ENCODE measurements at regions not wholly inside any gene's neighbourhood (a gene's known extent, or its start where the extent isn't known, plus 50 kb on each side); places are given as distances from the start of the nearest gene placed in this dataset.
"Not testable (repeated sequence)": the region's sequence is repeated elsewhere in the genome, so short reads cannot be mapped to it uniquely, and the experiment has no call there.

DNA sequence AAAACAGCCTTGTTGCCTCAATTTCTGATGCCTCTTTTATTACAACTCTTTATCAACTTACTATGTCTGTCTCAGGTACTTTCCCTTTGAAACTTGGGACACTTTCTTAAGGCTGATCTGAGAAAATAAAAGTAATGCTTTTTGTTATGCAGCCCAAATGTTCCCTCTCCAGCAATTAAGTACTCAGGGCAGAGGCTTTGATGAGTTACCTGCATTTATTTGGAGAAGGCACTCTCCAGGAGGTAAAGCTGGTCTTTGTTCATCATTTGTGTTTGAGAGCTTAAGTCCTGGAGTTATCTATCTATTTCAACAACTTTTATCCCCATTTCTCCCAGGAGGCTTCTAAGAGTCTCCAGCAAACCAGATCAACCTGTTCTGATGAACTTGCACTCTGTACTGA, 259.2 kb downstream of the ASXL3 start:
- DNase-seq (ENCODE audit: missing footprints) (no peak), ATAC-seq (no peak)
- intact Hi-C loops (cut with DNase I), result loop anchor here (10.0 kb wide), 1 partner anchor 488 kb away; no protein-coding TSS in a partner anchor

DNA sequence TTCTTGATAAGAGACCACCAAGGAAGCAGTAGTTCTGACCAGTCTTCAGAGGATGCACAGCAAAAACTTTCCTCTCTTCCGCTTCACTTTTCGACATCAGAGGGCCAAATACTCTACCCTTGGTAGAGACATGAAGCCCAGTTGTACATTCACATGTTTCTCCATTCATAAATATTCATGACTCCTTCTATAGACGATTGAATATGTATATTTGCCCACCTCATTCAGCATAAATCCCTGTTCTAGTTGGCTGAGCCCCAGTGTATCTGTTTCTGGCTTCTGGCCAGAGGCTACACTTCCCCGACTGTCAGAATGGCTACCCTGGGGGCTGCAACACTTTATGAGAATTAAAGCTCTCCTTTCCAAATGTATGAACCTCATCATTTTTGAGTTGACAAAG, 258.5 kb downstream of the ASXL3 start:
- DNase-seq (ENCODE audit: missing footprints), result no peak
- intact Hi-C loops (cut with DNase I), result loop anchor here (10.0 kb wide), 1 partner anchor 488 kb away; no protein-coding TSS in a partner anchor
- no peak for ATAC-seq

DNA sequence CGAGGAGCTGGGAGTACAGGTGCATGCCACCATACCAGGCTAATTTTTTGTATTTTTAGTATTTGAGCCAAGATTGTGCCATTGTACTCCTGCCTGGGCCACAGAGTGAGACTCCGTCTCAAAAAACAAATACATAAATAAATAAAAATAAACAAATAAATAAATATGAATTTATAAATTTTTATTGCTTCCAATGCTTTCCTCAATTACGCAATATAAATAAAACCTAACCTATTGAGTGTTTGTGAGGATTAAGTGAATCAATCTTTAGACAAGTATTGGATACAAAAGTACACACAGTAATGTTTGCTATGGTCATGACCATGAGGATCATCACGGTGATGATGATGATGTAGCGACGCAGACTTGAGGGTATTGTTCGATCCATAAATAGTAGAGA, 257.4 kb downstream of the ASXL3 start:
- ATAC-seq (no peak), DNase-seq (ENCODE audit: missing footprints) (no peak)
- intact Hi-C loops (cut with DNase I), result loop anchor here (10.0 kb wide), 1 partner anchor 489 kb away; no protein-coding TSS in a partner anchor

DNA sequence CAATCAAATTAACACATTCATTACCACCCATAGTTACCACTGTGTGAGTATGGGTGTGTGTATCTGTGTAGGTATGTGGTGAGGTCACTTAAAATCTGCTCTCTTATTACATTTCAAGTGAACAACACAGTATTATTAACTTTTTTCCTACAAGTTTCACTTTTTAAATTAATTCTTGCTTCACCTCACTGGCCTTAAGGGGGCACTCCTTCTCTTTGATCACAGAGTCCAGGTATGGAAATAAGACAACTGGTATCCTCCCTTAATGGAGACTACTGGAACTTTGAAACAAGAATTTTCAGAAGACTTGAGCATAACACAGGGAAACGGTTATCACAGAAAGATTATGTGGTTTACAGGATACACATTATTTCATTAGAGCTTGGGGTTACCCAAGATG, 255.8 kb downstream of the ASXL3 start:
- intact Hi-C loops (cut with DNase I), result loop anchor here (10.0 kb wide), 1 partner anchor 491 kb away; no protein-coding TSS in a partner anchor
- ATAC-seq (no peak), DNase-seq (ENCODE audit: missing footprints) (no peak)

DNA sequence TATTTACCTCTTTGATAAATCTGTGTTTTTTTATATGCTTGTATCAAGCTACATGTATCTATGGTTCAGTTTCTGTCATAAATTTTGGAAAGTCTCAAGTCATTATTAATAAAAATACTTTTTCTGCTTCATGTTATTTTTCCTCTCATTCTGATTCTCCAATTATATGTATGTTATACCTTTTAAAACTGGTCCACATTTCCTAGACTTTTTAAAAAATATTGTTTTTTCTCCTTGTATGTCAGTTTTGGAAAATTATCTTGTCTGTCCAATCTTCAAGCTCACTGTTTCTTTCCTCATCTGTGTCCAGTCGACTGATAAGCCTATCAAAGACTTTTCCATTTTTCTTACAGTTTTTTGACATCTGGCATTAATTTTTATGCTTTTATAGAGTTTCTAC, 253.4 kb downstream of the ASXL3 start:
- intact Hi-C loops (cut with DNase I), result loop anchor here (10.0 kb wide), 1 partner anchor 493 kb away; no protein-coding TSS in a partner anchor
- ATAC-seq, result no peak

DNA sequence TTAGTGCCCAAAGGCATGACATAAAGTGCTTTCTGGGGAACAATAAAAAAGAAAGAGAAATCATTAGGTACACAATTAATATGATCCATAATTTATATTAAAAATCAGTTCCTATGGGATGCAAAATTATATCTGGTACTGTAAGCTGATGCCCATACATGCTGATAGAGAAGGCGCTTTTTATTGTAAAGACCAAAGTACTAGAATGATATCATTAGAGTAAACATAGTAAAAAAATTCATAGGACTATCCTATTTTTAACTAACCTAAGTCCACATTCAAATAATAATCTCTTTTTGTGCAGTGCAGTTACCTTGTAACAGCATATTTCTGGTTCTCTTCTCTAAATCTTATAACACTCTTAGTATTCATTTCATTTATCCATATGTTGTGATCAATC, 252.2 kb downstream of the ASXL3 start:
- DNase-seq (ENCODE audit: missing footprints) (no peak), ATAC-seq (no peak)
- intact Hi-C loops (cut with DNase I), result loop anchor here (10.0 kb wide), 1 partner anchor 495 kb away; no protein-coding TSS in a partner anchor

More for the DNA sequence above, 253.4 kb downstream of the ASXL3 start:
- DNase-seq (ENCODE audit: missing footprints), result no peak

DNA sequence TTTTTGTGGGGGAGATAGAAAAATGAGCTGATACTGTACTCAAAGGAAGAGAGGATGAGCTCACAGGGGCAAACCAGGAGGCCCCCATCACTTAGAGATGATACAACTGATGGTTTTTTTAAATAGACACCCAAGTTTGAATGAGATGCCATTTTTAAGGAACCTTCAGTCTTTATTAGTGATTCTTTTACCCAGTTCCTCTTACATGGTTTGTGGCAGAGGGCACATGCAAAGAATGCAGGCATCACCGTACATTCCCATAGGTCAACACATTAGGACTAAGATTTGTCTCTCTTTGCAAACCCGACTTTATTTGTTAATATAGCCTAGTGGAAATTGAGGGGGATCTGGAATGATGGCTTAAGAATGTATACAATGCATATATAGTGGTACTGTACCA, 250.9 kb downstream of the ASXL3 start:
- DNase-seq (ENCODE audit: missing footprints) (no peak), ATAC-seq (no peak)
- intact Hi-C loops (cut with DNase I), result no loop called here

DNA sequence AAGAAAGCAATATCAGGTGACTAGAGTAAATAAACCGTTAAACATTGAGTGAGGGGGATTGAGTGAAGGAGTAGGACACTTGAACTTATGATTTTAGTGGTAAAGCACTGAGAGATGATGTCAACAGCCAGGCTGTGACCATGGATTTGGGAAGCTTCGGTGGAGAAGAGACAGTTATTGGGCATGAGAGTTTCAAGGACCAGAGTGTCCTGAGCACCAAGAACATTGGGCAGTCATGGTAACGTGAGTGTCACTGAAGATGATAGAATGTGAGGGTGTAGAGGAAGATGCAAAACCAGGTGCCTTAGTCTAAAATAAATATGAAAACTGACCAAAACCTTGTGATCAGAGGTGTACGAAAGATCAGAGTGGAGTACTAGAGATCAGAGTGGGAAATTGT, 248.1 kb downstream of the ASXL3 start:
- ATAC-seq (no peak), DNase-seq (ENCODE audit: missing footprints) (no peak)
- intact Hi-C loops (cut with DNase I), result no loop called here

DNA sequence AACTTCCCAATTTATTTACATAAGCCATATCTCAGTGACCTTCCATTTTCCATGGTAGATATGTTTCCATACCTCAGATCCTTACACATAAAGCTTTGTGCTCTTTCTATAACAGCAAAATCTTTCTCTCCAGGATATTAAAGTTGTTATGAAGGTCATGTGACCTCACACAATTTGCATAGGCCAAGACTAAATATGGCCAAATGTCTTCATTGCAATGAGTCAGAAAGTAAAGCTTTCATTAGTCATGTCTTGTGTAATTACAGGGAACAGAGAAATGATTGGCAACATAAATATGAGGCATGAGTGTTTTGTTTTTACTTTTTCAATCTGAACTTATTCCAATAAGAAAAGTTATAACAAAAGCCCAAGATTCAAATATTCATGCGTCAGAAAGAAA, 243.5 kb downstream of the ASXL3 start:
- ATAC-seq (no peak), DNase-seq (ENCODE audit: missing footprints) (no peak)
- intact Hi-C loops (cut with DNase I), result no loop called here

DNA sequence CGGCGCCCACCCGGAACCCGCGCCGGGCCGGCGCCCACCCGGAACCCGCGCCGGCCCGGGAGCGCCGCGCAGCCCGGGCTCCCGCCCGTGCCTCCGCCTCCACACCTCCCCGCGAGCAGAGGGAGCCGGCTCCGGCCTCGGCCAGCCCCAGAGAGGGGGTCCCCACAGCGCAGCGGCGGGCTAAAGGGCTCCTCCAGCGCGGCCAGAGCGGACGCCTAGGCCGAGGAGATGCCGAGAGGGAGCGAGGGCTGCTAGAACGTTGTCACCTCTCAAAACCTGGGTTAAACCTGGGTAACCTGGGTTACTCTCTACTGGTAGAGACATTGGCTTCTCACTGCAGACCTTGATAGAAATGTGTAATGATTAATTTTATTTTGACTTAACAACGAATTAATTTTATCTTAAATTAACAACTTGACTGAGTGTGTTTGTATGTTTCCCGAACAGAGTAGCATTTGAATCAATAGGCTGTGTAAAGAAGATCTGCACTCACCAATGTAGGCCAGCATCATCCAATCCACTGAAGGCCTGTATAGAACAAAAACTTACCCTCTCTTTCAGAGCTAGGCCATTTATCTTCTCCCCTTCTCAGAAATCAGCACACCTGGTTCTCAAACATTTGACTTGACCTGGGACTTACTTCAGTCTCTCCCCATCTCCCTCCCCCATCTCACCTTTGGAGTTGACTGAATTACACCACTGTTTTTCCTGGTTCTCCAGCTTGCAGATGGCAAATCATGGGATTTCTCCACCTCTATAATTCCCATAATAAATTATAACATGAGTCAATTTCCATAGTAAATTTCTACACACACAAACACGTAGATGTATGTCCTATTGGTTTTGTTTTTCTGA, 242.7 kb downstream of the ASXL3 start:
- intact Hi-C loops (cut with DNase I), result no loop called here
- no peak for DNase-seq (ENCODE audit: missing footprints)

DNA sequence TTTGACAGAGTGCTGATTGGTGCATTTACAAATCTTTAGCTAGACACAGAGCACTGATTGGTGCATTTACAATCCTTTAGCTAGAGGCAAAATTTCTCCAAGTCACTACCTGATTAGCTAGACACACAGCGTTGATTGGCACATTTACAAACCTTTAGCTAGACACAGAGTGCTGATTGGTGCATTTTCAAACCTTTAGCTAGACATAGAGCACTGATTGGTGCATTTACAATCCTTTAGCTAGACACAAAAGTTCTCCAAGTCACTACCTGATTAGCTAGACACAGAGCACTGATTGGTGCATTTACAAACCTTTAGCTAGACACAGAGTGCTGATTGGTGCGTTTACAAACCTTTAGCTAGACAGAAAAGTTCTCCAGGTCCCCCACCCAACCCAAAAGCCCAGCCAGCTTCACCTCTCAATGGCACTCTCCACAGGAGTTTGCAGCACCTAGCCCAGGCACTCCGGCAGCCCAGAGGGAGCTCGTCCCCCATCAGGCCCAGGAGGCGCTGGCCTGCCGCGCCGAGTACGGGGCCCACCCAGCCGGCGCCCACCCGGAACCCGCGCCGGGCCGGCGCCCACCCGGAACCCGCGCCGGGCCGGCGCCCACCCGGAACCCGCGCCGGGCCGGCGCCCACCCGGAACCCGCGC, 241.8 kb downstream of the ASXL3 start:
- intact Hi-C loops (cut with DNase I); ATAC-seq; DNase-seq (ENCODE audit: missing footprints): not testable (repeated sequence)

More for the DNA sequence above, 242.7 kb downstream of the ASXL3 start:
- no peak for ATAC-seq

DNA sequence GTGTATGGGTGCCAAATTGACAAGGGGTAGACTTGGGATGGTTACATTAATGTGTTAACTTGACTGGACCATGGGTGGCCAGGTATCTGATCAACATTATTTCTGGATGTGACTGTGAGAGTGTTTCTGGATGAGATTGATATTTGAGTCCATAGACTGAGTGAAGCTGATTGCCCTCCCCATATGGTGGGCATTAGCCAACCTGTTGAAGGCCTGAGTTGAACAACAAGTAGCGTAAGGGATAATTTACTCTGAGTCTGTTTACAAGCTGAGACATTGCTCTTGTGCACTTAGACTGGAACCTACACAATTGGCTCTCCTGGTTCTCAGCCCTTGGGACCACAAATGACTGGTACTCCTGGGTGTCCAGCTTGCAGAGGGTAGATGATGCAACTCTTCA, 240.1 kb downstream of the ASXL3 start:
- no peak for ATAC-seq
- no peak for DNase-seq (ENCODE audit: missing footprints)
- intact Hi-C loops (cut with DNase I), result no loop called here

DNA sequence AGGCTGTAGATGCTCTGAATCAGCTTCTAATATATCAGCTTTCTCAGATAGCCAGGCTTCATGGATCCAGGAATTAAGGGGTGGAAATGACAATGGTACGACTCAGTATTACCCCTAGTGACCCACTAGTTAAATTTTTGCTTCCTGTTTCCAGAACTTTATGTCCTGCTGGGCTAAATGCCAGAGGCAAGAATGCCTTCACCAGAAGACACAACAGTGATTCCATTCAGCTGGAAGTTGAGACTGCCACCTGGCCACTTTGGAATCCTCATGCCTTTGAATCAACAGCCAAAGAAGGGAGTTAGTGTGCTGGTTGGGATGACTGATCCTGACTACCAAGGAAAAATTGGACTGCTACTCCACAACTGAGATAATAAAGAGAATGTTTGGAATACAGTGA, 239.1 kb downstream of the ASXL3 start:
- no peak for ATAC-seq
- intact Hi-C loops (cut with DNase I), result no loop called here
- DNase-seq (ENCODE audit: missing footprints), result no peak

DNA sequence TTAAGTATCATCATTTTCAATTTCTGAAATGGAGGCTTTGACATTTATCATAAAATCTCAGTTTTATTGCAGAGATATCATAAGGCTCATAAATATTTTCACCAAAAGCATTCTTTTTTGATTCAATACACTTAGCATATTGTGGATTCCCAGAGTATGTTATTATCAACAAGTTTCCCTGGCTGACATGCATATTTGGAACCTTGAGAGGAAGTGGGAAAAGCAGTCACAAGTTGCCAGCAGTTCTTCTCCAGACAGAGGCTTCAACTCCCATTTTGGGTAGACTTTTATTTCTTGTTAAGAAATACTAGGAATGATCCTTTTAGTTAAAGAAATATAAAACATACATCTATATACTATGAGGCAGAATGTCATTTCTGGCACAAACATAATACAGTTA, 236.5 kb downstream of the ASXL3 start:
- ATAC-seq (no peak), DNase-seq (ENCODE audit: missing footprints) (no peak)
- intact Hi-C loops (cut with DNase I), result no loop called here

DNA sequence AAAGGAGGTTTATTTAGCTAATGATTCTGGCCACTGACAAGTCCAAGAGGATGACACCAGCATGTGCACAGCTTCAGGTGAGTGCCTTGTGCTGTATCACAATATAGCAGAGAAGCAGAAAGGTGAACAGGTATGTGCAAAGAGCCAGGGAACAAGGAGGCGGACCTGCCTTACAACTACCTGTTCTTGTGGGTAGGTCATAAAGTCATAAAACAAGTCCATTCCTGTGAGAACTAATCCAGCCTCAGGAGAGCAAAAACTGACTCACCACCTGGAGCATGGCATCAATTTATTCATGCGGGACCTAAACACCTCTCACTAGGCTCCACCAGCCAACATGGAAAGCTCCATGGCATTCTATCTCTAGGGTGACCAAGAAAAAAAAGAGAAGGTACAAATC, 234.2 kb downstream of the ASXL3 start:
- ATAC-seq (no peak), DNase-seq (ENCODE audit: missing footprints) (no peak)
- intact Hi-C loops (cut with DNase I), result no loop called here

DNA sequence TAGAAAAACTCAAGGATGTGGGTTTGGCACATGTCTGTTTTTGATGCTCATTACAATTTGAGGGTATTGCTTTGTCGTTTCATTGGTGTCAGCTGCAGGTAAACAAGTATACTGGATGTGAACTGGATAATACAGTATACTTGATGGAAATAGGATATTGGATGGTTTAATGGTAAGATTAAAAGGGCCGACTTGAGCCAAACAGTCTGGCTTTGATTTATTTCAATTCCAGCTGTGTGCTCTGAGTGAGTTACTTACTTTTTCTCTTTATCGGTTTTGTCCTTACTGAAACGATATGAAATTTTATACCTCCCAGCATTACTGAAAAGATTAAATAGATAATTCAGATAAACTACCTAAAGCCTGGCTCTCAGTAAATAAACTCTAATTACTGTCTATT, 227.6 kb downstream of the ASXL3 start:
- DNase-seq (ENCODE audit: missing footprints) (no peak), ATAC-seq (no peak)
- intact Hi-C loops (cut with DNase I), result no loop called here

DNA sequence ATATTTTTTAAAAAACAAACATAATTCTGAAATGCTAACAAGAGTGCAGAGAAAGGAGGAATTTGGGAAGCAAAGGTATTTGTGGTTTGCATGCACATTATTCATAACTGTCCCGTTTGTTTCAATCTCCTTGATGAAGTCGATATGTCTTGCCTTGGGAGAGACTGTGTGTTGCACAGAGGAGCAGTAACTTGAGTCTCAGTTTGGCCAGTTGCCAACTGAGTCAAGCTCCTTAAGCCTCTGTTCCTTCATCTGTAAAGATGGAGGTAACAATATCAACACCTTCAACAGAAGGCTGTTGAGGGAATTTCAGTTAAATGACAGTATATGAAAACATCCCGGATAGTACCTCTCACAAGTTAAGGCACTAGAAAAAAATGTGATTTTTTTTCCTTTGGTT, 226.2 kb downstream of the ASXL3 start:
- no peak for ATAC-seq

DNA sequence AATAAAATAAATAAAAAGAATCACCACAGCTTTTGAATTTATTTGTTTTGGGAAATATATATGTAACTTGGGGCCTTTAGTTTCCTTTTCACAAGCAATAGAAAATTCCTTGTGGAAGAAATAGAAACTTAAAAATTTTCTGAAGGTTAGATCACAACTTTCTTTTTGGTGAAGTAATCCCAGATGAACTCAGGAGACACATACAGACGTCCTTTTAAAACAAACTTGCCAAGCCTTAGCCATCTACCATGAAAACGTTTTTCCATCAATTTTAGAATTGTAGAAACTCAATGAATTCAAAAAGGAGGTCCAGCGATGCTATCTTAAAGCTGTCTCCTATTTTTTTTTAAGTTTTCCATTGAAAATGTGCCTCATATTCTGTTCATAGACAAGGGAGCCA, 225.6 kb downstream of the ASXL3 start:
- DNase-seq (ENCODE audit: missing footprints) (no peak), ATAC-seq (no peak)
- intact Hi-C loops (cut with DNase I), result no loop called here

More for the DNA sequence above, 226.2 kb downstream of the ASXL3 start:
- intact Hi-C loops (cut with DNase I), result no loop called here
- DNase-seq (ENCODE audit: missing footprints), result no peak

DNA sequence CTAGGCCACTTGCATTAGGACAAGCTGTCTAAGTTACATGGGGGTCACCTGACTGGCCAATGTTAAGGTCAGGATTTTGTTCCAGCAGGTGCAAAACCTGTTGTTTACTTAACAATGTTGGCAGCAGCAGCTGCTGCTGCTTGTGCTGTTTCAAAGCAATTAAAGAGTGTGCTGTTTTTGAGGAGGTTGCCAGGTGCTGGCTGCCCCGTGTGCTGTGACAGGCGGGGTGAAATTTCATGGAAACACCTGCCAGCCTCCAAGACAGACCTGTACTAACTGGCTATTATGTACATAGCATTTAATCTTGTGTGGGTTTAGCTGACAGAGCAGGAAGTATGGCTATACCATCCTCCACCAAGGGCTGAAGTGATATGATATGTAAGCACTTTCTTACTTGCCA, 224.9 kb downstream of the ASXL3 start:
- intact Hi-C loops (cut with DNase I), result no loop called here
- DNase-seq (ENCODE audit: missing footprints), result no peak
- no peak for ATAC-seq

Measured in Right ventricle myocardium inferior (tissue), 1 donor.